SK-N-SH (cell line): ENCODE measurements at regions not wholly inside any gene's neighbourhood (a gene's known extent, or its start where the extent isn't known, plus 50 kb on each side); places are given as distances from the start of the nearest gene placed in this dataset.

Experiments
- CHD2 ChIP-seq: fragments of 150-350 bp; IDR thresholded peaks from 2 replicates; pipeline ENCODE4 v1.6.1; 2018; ENCODE audit warnings: low read length; ENCODE audit not compliant: partially characterized antibody
- EP300 ChIP-seq, 2 experiments: IDR thresholded peaks; 2 replicates each; pipeline versions ENCODE4 v1.4.0 to v1.6.1; 2012; ENCODE audit warnings: borderline replicate concordance in 1 of 2, low read depth in 1 of 2, low read length in 1 of 2
- GABPA ChIP-seq: IDR thresholded peaks from 2 replicates; pipeline ENCODE4 v1.4.0; 2012; ENCODE audit warnings: low read depth, mild to moderate bottlenecking
- GATA2 ChIP-seq: sonication (generic); formaldehyde crosslinking; IDR thresholded peaks from 2 replicates; pipeline ENCODE4 v1.5.0; 2020; ENCODE audit warnings: mild to moderate bottlenecking, missing genetic modification reagents
- POLR2AphosphoS5 ChIP-seq: IDR thresholded peaks from 2 replicates; pipeline ENCODE4 v1.6.1; 2012; ENCODE audit warnings: low read depth, low read length
- RAD21 ChIP-seq: IDR thresholded peaks from 2 replicates; pipeline ENCODE4 v1.6.1; 2012; ENCODE audit warnings: mild to moderate bottlenecking, low read length
- TAF1 ChIP-seq: IDR thresholded peaks from 2 replicates; pipeline ENCODE4 v1.6.1; 2012; ENCODE audit warnings: low read depth, mild to moderate bottlenecking, low read length, moderate library complexity, borderline replicate concordance
- YY1 ChIP-seq: IDR thresholded peaks from 2 replicates; pipeline ENCODE4 v1.4.0; 2012; ENCODE audit warnings: low read depth, mild to moderate bottlenecking
- TF ChIP-seq, protein P1 (sequence below): fragments of 200-600 bp; sonication (generic); IDR thresholded peaks from 2 replicates; pipeline ENCODE4 v1.6.1; 2017; ENCODE audit warnings: antibody characterized with exemption, mild to moderate bottlenecking, moderate library complexity
- TF ChIP-seq, protein P2 (sequence below): IDR thresholded peaks from 2 replicates; pipeline ENCODE4 v1.4.0; 2012; ENCODE audit warnings: low read depth, borderline replicate concordance
- TF ChIP-seq, protein P3 (sequence below): fragments of 150-350 bp; IDR thresholded peaks from 2 replicates; pipeline ENCODE4 v1.6.1; 2017; ENCODE audit warnings: antibody characterized with exemption, low read length, low read depth, borderline replicate concordance
- TF ChIP-seq, protein P4 (sequence below): IDR thresholded peaks from 2 replicates; pipeline ENCODE4 v1.4.0; 2012; ENCODE audit warnings: low read depth
- TF ChIP-seq, protein P5 (sequence below): IDR thresholded peaks from 2 replicates; pipeline ENCODE4 v1.4.0; 2012; ENCODE audit warnings: low read depth, borderline replicate concordance

DNA sequence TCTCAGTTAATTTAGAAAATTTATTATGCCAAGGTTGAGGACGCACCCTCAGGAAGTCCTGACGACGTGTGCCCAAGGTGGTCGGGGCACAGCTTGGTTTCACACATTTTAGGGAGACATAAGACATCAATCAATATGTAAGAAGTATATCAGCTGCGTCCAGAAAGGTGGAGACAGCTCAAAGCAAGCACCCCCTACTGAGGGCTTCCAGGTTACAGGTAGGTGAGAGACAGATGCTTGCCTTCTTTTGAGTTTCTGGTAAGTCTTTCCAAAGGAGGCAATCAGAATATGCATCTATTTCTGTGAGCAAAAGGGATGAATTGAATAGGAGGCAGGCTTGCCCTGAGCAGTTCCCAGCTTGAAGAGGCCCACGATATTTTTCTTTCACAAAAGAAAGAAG is 614.3 kb downstream of the XPNPEP1 start:
- TF ChIP-seq, protein P1, sequence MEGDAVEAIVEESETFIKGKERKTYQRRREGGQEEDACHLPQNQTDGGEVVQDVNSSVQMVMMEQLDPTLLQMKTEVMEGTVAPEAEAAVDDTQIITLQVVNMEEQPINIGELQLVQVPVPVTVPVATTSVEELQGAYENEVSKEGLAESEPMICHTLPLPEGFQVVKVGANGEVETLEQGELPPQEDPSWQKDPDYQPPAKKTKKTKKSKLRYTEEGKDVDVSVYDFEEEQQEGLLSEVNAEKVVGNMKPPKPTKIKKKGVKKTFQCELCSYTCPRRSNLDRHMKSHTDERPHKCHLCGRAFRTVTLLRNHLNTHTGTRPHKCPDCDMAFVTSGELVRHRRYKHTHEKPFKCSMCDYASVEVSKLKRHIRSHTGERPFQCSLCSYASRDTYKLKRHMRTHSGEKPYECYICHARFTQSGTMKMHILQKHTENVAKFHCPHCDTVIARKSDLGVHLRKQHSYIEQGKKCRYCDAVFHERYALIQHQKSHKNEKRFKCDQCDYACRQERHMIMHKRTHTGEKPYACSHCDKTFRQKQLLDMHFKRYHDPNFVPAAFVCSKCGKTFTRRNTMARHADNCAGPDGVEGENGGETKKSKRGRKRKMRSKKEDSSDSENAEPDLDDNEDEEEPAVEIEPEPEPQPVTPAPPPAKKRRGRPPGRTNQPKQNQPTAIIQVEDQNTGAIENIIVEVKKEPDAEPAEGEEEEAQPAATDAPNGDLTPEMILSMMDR: no peak
- no peak for TF ChIP-seq TAF1
- no peak for TF ChIP-seq CHD2
- no peak for TF ChIP-seq POLR2AphosphoS5
- TF ChIP-seq, protein P2, sequence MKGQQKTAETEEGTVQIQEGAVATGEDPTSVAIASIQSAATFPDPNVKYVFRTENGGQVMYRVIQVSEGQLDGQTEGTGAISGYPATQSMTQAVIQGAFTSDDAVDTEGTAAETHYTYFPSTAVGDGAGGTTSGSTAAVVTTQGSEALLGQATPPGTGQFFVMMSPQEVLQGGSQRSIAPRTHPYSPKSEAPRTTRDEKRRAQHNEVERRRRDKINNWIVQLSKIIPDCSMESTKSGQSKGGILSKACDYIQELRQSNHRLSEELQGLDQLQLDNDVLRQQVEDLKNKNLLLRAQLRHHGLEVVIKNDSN: no peak
- no peak for TF ChIP-seq EP300 (IDR thresholded peaks at IDR 0.05; ENCODE audit: borderline replicate concordance in 1 of 2, low read depth in 1 of 2, low read length in 1 of 2)
- TF ChIP-seq, protein P3, sequence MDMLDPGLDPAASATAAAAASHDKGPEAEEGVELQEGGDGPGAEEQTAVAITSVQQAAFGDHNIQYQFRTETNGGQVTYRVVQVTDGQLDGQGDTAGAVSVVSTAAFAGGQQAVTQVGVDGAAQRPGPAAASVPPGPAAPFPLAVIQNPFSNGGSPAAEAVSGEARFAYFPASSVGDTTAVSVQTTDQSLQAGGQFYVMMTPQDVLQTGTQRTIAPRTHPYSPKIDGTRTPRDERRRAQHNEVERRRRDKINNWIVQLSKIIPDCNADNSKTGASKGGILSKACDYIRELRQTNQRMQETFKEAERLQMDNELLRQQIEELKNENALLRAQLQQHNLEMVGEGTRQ: no peak
- no peak for TF ChIP-seq GABPA
- no peak for TF ChIP-seq YY1
- TF ChIP-seq, protein P4, sequence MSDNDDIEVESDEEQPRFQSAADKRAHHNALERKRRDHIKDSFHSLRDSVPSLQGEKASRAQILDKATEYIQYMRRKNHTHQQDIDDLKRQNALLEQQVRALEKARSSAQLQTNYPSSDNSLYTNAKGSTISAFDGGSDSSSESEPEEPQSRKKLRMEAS: no peak
- TF ChIP-seq, protein P5, sequence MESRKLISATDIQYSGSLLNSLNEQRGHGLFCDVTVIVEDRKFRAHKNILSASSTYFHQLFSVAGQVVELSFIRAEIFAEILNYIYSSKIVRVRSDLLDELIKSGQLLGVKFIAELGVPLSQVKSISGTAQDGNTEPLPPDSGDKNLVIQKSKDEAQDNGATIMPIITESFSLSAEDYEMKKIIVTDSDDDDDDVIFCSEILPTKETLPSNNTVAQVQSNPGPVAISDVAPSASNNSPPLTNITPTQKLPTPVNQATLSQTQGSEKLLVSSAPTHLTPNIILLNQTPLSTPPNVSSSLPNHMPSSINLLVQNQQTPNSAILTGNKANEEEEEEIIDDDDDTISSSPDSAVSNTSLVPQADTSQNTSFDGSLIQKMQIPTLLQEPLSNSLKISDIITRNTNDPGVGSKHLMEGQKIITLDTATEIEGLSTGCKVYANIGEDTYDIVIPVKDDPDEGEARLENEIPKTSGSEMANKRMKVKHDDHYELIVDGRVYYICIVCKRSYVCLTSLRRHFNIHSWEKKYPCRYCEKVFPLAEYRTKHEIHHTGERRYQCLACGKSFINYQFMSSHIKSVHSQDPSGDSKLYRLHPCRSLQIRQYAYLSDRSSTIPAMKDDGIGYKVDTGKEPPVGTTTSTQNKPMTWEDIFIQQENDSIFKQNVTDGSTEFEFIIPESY: no peak
- no peak for TF ChIP-seq RAD21
- TF ChIP-seq GATA2 (CRISPR knock-in tag): no peak
